IgD-negative memory B cell (primary cell): ENCODE measurements at regions not wholly inside any gene's neighbourhood (a gene's known extent, or its start where the extent isn't known, plus 50 kb on each side); places are given as distances from the start of the nearest gene placed in this dataset.
"Not testable (repeated sequence)": the region's sequence is repeated elsewhere in the genome, so short reads cannot be mapped to it uniquely, and the experiment has no call there.

Experiments
- H3K27ac Mint-ChIP-seq, 3 donors: one replicate each; pipeline ENCODE4 v1.8.0; 2020 to 2022; ENCODE audit warnings: mild to moderate bottlenecking in 3 of 3, mixed read lengths in 3 of 3, moderate library complexity in 1 of 3
- H3K27me3 Mint-ChIP-seq: one replicate; pipeline ENCODE4 v1.8.0; 2021; ENCODE audit warnings: mixed read lengths
- H3K36me3 Mint-ChIP-seq: one replicate; pipeline ENCODE4 v1.8.0; 2020; ENCODE audit warnings: mild to moderate bottlenecking, mixed read lengths
- H3K4me1 Mint-ChIP-seq, 3 donors: one replicate each; pipeline ENCODE4 v1.8.0; 2020 to 2022; ENCODE audit warnings: mixed read lengths in 3 of 3, mild to moderate bottlenecking in 1 of 3
- H3K4me3 Mint-ChIP-seq, 4 donors: one replicate each; pipeline ENCODE4 v1.8.0; 2020 to 2022; ENCODE audit warnings: mild to moderate bottlenecking in 4 of 4, mixed read lengths in 4 of 4, moderate library complexity in 3 of 4
- H3K9me3 Mint-ChIP-seq, 3 donors: one replicate each; pipeline ENCODE4 v1.8.0; 2020 to 2021; ENCODE audit warnings: mixed read lengths in 3 of 3, mild to moderate bottlenecking in 1 of 3

DNA sequence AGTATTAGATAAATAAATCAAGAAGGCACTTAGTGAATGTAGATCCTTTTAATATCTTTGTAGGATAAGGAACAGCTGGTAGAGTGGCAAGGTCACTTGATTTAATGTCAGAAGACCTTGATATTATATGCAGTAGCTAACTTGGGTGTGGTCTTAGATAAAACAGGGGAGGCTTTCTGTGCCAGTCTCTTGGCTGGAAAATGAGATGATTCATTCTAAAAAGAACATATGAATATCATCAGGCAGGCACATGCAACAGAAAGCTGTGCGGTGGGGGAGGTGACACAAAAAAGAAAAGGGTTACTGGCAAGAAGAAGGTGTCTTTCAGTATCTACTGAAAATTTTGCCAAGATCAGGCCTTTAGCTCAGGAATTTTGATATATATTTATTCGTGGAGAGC lies 931.7 kb upstream of the CELF4 start:
- Mint-ChIP-seq H3K4me1 (no peaks in the 10 kb centered on the region), H3K9me3 (peaks cover 3 to 8% (median 5%) of the 10 kb centered on the region in 3 donors), H3K36me3 (peaks cover 6% of the 10 kb centered on the region), H3K27ac (no peak overlapping the region), H3K4me3 (no peak overlapping the region), H3K27me3 (no peaks in the 10 kb centered on the region)

DNA sequence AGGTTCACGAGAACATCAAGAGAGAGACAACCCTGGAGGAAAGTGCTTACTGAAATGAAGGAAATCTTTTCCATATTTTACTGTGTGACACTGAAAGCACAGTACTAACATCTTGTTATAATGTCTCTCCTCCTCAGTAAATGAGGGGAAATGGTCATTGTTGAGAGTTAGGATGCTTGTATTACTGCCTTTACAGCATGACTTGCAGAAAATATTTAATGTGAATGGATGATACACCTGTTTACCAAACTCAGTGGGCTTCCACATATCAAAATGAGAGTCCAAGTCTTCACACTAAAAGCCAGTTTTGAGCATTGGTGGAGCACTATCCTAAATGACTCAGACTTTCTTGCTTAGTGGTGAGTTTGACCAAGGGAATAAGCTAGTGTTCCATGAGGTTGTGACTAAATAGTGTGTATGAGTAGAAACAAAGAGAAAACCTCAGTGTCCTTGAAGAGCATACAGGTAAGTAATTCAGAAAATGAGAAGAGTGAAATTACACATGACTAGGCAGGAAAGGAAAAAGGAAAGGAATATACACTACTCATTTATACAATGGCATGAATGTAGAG lies 930.7 kb upstream of the CELF4 start:
- Mint-ChIP-seq H3K4me1 (no peaks in the 10 kb centered on the region), H3K27ac (no peak overlapping the region), H3K9me3 (peaks cover 2 to 7% (median 3%) of the 10 kb centered on the region in 3 donors), H3K4me3 (no peak overlapping the region), H3K27me3 (no peaks in the 10 kb centered on the region), H3K36me3 (peaks cover 6% of the 10 kb centered on the region)

DNA sequence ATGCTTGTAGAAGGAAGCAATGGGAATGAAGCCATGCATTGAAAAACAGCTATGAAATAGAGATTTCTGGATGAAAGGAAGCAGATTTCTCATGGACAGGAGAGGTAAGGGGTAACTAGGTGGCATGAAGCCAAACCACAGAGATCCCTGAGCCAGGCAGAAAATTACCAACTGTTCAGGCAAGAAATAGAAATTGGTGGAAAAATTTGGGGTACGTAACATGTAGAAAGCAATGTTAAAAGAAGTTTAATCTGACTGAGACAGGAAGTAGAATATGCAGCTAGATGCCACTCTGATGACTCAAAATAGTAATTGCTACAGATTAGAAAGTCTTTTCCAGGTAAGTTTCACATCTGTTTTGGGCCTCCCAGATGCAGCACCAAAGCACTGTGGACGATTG lies 928.5 kb upstream of the CELF4 start:
- Mint-ChIP-seq H3K36me3 (peaks cover 3% of the 10 kb centered on the region), H3K4me1 (no peaks in the 10 kb centered on the region), H3K27me3 (no peaks in the 10 kb centered on the region), H3K27ac (no peak overlapping the region), H3K4me3 (no peak overlapping the region), H3K9me3 (peaks cover 2 to 7% (median 6%) of the 10 kb centered on the region in 3 donors)

DNA sequence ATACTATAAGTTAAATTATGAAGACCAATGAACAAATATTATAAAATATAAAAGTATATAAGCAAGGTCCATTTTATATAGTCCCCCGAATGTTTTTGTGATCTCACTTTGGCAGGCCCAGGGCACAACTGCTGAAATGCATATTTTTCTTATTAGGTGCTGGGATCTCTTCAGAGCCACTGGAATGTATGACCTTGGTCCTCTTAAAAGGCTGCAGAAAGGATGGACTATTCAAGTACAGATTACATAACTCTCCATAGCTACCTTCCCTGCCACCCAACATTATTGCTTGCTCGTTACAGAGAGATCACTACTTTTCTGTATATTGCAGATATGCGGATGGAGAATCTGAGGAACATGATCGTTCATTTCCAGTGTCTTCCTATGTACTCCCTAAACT lies 925.6 kb upstream of the CELF4 start:
- no peak overlapping the region for H3K4me3 Mint-ChIP-seq
- no peak overlapping the region for H3K27ac Mint-ChIP-seq
- no peaks in the 10 kb centered on the region for H3K4me1 Mint-ChIP-seq
- no peaks in the 10 kb centered on the region for H3K27me3 Mint-ChIP-seq
- H3K9me3 Mint-ChIP-seq: peaks cover 2 to 12% (median 3%) of the 10 kb centered on the region in 3 donors
- H3K36me3 Mint-ChIP-seq: no peaks in the 10 kb centered on the region

DNA sequence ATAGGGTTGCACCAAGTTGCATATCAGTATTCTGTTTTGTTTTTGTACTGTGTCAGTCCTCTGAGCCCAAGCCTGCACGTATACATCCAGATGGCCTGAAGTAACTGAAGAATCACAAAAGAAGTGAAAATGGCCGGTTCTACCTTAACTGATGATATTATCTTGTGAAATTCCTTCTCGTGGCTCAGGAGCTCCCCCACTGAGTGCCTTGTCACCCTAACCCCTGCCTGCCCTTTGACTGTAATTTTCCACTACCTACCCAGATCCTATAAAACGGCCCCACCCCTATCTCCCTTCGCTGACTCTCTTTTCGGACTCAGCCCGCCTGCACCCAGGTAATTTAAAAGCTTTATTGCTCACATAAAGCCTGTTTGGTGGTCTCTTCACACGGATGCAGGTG lies 924.1 kb upstream of the CELF4 start:
- not testable (repeated sequence) for H3K4me1 Mint-ChIP-seq, H3K27ac Mint-ChIP-seq, H3K27me3 Mint-ChIP-seq, H3K36me3 Mint-ChIP-seq, H3K4me3 Mint-ChIP-seq
- H3K9me3 Mint-ChIP-seq: peaks cover 2 to 12% (median 3%) of the 10 kb centered on the region in 3 donors

DNA sequence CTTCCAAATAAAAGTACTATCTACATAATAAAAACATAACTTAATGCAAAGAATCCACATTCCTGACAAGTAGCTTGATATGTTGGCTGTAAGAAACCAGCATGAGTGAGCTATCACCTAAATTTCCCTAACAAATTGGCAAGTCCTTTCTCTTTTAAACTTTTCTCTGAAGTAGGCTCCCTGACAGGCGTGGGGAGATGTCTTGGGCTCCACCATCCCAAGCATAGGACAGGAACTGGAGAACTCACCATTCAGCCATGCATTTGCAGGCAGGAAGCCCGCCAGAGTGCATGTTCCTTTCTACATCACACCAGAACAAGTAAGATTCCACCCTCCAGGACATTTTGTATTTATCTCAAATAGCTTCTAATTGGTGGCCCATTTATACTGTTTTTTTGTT lies 921.9 kb upstream of the CELF4 start:
- Mint-ChIP-seq H3K9me3 (peaks cover 0 to 12% (median 3%) of the 10 kb centered on the region in 3 donors), H3K4me3 (no peak overlapping the region), H3K4me1 (no peaks in the 10 kb centered on the region), H3K27ac (no peak overlapping the region), H3K27me3 (no peaks in the 10 kb centered on the region), H3K36me3 (no peaks in the 10 kb centered on the region)

DNA sequence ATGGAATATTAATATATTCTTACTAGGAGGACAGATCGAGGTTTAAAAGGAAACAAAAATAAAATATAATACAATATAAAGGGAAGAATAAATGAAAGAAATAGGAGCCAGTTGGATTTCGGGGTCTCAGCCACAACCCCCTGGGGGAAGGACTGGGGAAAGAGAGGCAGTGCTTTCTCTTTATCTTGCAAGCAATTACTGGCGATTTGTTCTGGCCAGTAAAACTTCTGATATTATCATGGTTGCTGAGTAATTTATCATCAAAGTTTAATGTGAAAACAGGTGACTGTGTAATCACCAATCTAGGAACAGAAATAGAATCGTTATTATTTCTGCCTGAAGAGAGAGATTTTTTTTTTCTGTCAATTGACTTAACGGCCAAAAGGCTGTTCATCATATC lies 917.7 kb upstream of the CELF4 start:
- no peaks in the 10 kb centered on the region for H3K4me1 Mint-ChIP-seq
- peaks cover 2 to 10% (median 5%) of the 10 kb centered on the region in 3 donors for H3K9me3 Mint-ChIP-seq
- H3K27me3 Mint-ChIP-seq: no peaks in the 10 kb centered on the region
- no peak overlapping the region for H3K4me3 Mint-ChIP-seq
- H3K36me3 Mint-ChIP-seq: no peaks in the 10 kb centered on the region
- no peak overlapping the region for H3K27ac Mint-ChIP-seq

DNA sequence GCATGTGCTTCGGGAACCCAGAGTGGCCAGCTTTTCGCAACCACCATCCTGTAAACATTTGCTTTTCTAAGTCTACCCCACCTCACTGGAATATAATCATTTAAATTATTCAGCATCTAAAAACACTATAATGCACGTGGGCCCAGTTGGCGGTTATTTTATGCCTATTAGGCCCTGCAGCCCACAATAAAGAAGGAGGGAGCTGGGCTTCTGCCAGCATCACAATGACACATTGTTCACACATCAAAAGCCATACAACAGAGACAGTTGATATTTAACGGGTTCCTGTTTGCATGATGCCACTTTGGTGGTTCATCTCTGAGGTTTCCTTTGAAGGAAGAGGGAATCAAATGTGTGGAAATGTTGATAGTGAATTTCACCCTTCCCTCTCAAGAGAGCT lies 916.0 kb upstream of the CELF4 start:
- no peaks in the 10 kb centered on the region for H3K27me3 Mint-ChIP-seq
- H3K36me3 Mint-ChIP-seq: no peaks in the 10 kb centered on the region
- H3K9me3 Mint-ChIP-seq: peaks cover 2 to 10% (median 4%) of the 10 kb centered on the region in 3 donors
- H3K27ac Mint-ChIP-seq: no peak overlapping the region
- no peak overlapping the region for H3K4me3 Mint-ChIP-seq
- H3K4me1 Mint-ChIP-seq: no peaks in the 10 kb centered on the region

DNA sequence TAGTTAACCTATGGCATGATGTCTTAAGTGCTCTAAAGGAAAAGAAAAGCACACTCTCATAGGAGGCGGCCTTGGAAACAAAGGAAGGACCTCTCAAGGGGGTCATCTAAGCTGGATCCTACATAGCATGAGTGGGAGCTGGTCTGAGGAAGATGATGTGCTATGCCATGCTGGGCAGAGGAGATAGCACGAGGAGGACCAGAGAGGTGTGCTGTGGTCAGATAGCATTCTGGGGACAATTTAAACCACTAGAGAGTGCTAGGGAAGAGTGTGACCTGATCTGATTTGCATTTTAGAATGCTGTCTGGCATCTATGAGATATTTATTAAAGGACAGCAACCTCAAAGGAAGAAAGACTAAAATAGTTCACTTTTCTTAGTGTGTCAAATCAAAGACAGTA lies 910.1 kb upstream of the CELF4 start:
- H3K27ac Mint-ChIP-seq: no peak overlapping the region
- H3K9me3 Mint-ChIP-seq: peaks cover 0 to 13% (median 1%) of the 10 kb centered on the region in 3 donors
- H3K36me3 Mint-ChIP-seq: no peaks in the 10 kb centered on the region
- H3K4me1 Mint-ChIP-seq: no peaks in the 10 kb centered on the region
- no peaks in the 10 kb centered on the region for H3K27me3 Mint-ChIP-seq
- H3K4me3 Mint-ChIP-seq: no peak overlapping the region

DNA sequence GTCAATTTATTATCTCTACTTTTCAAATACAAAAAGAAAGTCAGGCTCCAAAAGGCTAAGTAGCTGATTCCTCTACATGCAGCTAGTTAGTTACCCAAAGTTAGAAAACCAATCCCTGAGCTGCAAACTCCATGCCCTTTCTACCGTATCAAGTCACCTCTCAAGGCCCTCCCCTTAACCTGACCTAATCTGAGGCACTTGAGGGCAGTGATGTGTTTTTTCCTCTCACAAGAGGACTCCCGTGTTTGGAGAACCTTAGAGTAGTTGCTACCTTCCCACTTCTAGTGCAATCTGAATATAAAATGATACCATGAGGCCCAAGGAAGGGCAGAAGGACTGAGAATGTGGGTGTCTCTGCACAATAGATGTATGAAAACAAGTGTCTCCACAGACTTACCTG lies 907.9 kb upstream of the CELF4 start:
- Mint-ChIP-seq H3K27me3 (no peaks in the 10 kb centered on the region), H3K27ac (no peak overlapping the region), H3K36me3 (peaks cover 4% of the 10 kb centered on the region)

DNA sequence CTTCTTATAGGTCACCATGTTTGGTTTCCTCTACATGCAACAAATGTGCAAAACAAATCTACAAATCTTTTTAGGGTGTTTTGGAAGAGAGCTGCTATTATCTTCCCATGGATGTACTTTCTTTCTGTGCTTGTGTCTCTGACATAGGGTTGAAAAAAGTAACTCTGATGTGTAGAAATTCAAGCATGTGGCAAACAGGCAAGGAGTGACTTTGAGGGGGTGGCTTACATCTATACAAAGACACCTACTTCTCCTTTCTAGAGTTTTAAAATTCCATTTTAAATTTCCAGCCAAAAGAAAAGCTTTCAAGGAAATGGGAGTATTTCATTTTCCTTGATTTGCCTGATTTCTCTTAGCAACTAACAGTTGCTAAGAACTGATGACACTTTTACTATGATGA lies 904.8 kb upstream of the CELF4 start:
- peaks cover 4% of the 10 kb centered on the region for H3K36me3 Mint-ChIP-seq
- H3K27me3 Mint-ChIP-seq: no peaks in the 10 kb centered on the region
- peaks cover 0 to 15% (median 0%) of the 10 kb centered on the region in 3 donors for H3K9me3 Mint-ChIP-seq
- H3K4me3 Mint-ChIP-seq: no peak overlapping the region
- no peak overlapping the region for H3K27ac Mint-ChIP-seq
- H3K4me1 Mint-ChIP-seq: peaks cover 0 to 1% (median 0%) of the 10 kb centered on the region in 3 donors

More for the DNA sequence above, 907.9 kb upstream of the CELF4 start:
- H3K4me1 Mint-ChIP-seq: peaks cover 0 to 1% (median 0%) of the 10 kb centered on the region in 3 donors
- peaks cover 0 to 14% (median 0%) of the 10 kb centered on the region in 3 donors for H3K9me3 Mint-ChIP-seq
- no peak overlapping the region for H3K4me3 Mint-ChIP-seq

DNA sequence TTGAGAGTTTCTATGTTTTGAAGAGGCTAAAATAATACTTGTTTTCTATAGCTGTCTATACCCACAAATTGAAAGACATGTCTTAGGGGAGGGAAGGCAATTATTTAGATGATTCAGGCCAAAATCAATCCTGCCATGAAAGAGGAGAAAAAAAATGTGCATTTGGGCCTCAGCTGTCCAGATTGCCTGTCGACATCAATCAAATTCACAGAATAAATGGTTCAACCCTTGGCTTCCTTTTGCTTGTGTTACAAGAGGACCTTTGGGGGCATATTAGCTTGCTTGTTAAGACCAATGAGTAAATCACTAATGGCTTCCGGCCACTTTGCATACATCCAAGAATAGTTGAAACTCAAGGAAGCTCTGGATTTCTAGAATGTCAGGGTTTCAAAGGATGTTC lies 900.8 kb upstream of the CELF4 start:
- Mint-ChIP-seq H3K9me3 (peaks cover 2 to 12% (median 3%) of the 10 kb centered on the region in 3 donors), H3K4me1 (peaks cover 0 to 1% (median 0%) of the 10 kb centered on the region in 3 donors), H3K27me3 (no peaks in the 10 kb centered on the region), H3K36me3 (peaks cover 4% of the 10 kb centered on the region), H3K27ac (no peak overlapping the region), H3K4me3 (no peak overlapping the region)

DNA sequence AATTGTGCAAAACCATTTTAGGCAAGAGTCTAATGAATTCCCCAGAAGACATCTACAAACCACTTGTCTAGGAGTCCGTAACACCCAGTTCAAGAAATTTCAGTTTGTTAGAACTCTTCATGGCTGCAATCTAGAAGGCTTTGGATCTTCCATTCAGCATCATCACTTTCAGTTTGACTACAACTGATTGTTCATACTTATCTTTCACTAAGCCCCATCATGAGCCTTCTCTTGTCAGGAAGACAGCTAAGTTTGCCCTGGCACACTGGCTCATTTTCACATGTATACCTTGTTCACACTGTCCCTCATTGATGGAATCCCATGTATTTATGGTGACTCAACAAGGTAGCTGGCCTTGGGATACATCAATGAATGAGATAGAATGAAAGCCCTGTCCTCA lies 898.4 kb upstream of the CELF4 start:
- Mint-ChIP-seq H3K4me1 (peaks cover 0 to 1% (median 0%) of the 10 kb centered on the region in 3 donors), H3K27ac (no peak overlapping the region), H3K4me3 (no peak overlapping the region), H3K27me3 (no peaks in the 10 kb centered on the region), H3K36me3 (peaks cover 2% of the 10 kb centered on the region), H3K9me3 (peaks cover 2 to 6% (median 5%) of the 10 kb centered on the region in 3 donors)

DNA sequence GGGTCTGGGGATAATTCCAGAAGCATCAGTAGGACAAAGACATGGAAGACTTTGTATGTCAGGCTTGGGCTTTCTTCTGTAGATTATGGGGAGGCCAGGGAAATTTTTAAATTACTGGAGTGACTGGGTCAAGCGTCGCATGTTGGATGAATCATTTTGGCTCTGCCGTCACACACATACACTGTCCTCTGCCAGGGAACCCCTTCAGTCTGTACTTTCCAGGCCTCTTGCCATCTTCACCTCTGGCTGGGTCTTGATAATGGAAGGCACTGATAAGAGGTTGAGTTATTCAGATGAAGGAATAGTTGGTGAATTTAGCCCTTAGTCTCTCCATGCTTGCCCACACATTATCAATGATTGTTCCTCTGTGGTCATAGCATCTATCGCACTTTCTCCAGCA lies 895.1 kb upstream of the CELF4 start:
- H3K27me3 Mint-ChIP-seq: no peaks in the 10 kb centered on the region

DNA sequence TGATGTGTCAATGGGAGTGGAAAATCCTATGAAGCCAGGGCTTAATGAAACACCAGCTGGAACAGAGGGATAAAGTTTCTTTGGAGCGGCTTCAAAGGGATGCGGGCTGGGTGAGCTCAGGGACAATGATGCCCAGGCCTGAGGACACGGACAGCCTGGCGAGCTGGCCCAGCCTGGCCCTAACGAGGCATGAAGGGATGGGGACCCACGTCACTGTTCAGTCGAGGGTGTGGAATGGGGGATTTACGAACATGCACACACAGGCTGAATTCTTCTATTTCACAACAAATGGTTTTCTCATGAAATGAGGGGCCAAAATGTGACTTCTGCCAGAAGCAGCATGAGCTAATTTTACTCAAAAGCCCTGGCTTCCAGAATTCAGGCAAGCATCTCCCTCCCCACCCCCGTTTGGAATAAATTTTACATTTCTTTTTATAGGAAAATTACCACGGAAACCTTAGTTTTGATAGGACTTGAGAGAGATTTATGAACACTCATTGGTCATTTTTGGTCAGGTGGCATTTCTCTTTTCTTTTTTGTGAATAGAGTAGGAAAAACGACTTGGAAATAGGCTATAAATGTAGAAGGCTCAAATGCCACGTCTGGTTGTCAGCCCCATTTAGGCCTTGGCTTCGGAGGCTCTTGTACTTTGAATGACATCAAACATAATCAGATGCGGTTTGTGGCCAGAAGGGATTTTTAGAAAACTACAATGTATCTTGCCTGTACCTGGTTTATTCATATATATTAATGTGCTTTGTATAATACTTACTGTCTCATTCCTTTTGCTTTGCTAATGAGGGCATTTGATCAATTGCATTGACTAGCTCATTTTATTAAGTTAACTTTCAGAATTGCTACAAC lies 893.8 kb upstream of the CELF4 start:
- Mint-ChIP-seq H3K4me3 (no peak overlapping the region), H3K4me1 (no peaks in the 10 kb centered on the region), H3K27ac (no peak overlapping the region), H3K27me3 (no peaks in the 10 kb centered on the region), H3K9me3 (peaks cover 0 to 7% (median 3%) of the 10 kb centered on the region in 3 donors), H3K36me3 (no peaks in the 10 kb centered on the region)

More for the DNA sequence above, 895.1 kb upstream of the CELF4 start:
- no peaks in the 10 kb centered on the region for H3K36me3 Mint-ChIP-seq
- no peak overlapping the region for H3K4me3 Mint-ChIP-seq
- peaks cover 0 to 7% (median 2%) of the 10 kb centered on the region in 3 donors for H3K9me3 Mint-ChIP-seq
- no peaks in the 10 kb centered on the region for H3K4me1 Mint-ChIP-seq
- no peak overlapping the region for H3K27ac Mint-ChIP-seq

DNA sequence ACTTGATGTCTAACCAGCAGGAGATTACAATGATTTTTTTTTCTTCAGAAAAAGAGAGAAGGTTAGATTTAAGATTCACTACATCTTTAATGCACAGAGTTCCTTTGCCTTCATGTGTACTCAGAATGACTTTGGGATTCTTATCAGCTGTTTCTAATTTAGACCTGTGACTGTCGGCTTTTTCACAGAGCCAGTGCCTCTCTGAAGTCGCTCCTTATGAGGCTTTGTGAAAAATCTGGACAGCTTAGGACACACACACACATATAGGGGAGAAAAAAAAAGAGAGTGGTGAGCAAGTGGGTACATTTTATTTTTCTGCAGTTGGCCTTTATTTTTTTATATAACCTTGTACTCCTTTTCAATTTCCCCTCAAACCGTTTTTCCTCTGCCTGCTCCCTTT lies 893.1 kb upstream of the CELF4 start:
- Mint-ChIP-seq H3K36me3 (no peaks in the 10 kb centered on the region), H3K9me3 (peaks cover 0 to 7% (median 3%) of the 10 kb centered on the region in 3 donors), H3K4me3 (no peak overlapping the region), H3K27me3 (no peaks in the 10 kb centered on the region), H3K27ac (no peak overlapping the region), H3K4me1 (no peaks in the 10 kb centered on the region)
